Right cardiac atrium (tissue), 5 donors: ENCODE measurements at regions not wholly inside any gene's neighbourhood (a gene's known extent, or its start where the extent isn't known, plus 50 kb on each side); places are given as distances from the start of the nearest gene placed in this dataset.
A peak's percentile ranks its signal among the peaks of the same experiment; 100 is the strongest.
"Not testable (repeated sequence)": the region's sequence is repeated elsewhere in the genome, so short reads cannot be mapped to it uniquely, and the experiment has no call there.

Experiments used
- ATAC-seq, 2 donors: fragments of 200-7000 bp; cut with Tn5 transposase; one replicate each; pipeline versions ENCODE4 v1.8.0 to v1.9.1; 2020; ENCODE audit warnings: moderate library complexity in 2 of 2, mild to moderate bottlenecking in 1 of 2
- DNase-seq, 3 donors: peaks; one replicate each; pipeline ENCODE4 v3.0.0-alpha.2; 2020
- H3K27ac ChIP-seq: one replicate; pipeline ENCODE4 v1.5.1; 2013; ENCODE audit warnings: mild to moderate bottlenecking, low read length, control low read depth, moderate library complexity
- H3K27me3 ChIP-seq: one replicate; pipeline ENCODE4 v1.6.1; 2013; ENCODE audit not compliant: control insufficient read depth, insufficient read depth
- H3K4me1 ChIP-seq: one replicate; pipeline ENCODE4 v1.6.1; 2013; ENCODE audit warnings: low read length; ENCODE audit not compliant: control insufficient read depth, insufficient read depth
- H3K4me3 ChIP-seq: one replicate; pipeline ENCODE4 v1.5.1; 2013; ENCODE audit warnings: low read length, control low read depth
- H3K9me3 ChIP-seq: one replicate; pipeline ENCODE4 v1.6.1; 2013; ENCODE audit warnings: low read length; ENCODE audit not compliant: control insufficient read depth
- WGBS: extraction: QIAGEN DNeasy Blood & Tissue Kit; methylation state at CpG from one replicate; pipeline ENCODE4 v1.1.7; 2013; 5-methylcytosine and 5-hydroxymethylcytosine counted together
- intact Hi-C, 4 donors: fragments of 100-400 bp; cut with DNase I; formaldehyde crosslinking; loops; one replicate each; pipeline versions ENCODE4 v1.11.0 to v1.14.0; 2022 to 2023
- donor health status: healthy with polysubstance abuse.
- donor health status: DM: no; HTN: yes; CAD: no.
- donor health status: DM: no; HTN: no; CAD: no.
- donor health status: DM: no; HTN: yes; CAD: no; lungs with severe emphysema.
- donor health status: DM: yes; HTN: yes; CAD: no.

DNA sequence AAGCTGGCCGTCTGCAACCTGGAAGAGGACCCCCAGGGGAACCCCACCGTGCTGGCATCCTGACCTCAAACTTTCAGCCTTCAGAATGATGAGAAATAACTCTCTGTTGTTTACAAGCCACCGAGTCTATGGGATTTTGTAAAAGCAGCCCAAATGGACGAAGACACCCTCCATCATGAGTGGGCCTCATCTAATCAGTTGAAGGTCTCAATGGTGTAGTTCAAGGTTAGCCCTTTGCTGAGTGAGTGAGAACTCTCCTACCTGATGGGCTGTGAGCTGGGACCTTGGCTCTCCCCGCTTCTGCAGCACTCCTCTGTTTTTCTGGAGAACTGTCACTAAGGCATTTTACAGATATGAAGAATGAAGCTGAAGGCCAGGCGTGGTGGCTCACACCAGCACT lies 325.9 kb upstream of the TNRC6C start:
- DNase-seq (no peak), ATAC-seq (no peak)
- 84% methylated on average over 6 of the region's 6 CpGs for WGBS
- intact Hi-C loops = no loop called here
- Histone ChIP-seq H3K9me3 (no peaks in the 10 kb centered on the region), H3K27me3 (no peaks in the 10 kb centered on the region), H3K27ac (no peak overlapping the region), H3K4me3 (no peak overlapping the region), H3K4me1 (no peaks in the 10 kb centered on the region)

DNA sequence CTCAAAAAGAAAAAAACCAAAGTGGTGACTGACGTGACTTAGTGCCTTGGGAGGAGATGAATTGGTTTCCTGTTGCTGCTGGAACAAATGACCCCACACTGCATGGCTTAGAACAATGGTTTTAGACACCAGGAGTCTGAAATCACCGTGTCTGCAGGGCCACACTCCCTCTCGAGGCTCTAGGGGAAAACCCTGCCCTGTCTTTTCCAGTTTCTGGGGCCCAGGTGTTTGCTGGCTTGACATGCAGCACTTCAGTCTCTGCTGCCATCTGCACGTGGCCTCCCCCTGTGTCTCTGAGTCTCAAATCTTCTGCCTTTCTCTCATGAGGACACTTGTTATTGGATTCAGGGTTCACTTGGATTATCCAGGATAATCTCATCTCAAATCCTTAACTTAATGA lies 323.8 kb upstream of the TNRC6C start:
- H3K27ac ChIP-seq = no peak overlapping the region
- ATAC-seq = peak in 1 of 2 donors; percentile 77
- no peaks in the 10 kb centered on the region for H3K9me3 ChIP-seq
- H3K4me1 ChIP-seq = no peaks in the 10 kb centered on the region
- H3K27me3 ChIP-seq = no peaks in the 10 kb centered on the region
- WGBS = 58% methylated on average over 4 of the region's 4 CpGs
- no peak overlapping the region for H3K4me3 ChIP-seq
- DNase-seq = no peak
- intact Hi-C loops = no loop called here

DNA sequence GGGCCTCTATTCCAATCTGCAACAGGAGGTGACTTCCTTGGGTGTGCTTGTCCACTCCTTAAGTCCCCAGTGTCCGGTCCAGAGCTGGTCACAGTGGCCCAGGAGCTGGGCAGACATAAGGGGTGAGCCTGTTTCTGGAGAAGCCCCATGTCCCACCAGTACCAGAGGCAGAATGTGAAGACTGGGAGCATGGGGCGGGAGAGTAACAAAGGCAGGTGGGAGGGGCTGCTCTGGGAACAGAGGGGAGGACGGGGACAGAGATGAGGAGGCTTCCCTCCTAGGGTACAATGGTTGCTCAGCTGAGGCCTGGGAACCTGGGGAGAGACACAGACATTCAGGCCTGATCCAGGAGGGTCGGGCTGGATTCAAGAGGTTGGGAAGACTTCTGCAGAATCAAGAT lies 323.3 kb upstream of the TNRC6C start:
- no peak overlapping the region for H3K4me3 ChIP-seq
- ATAC-seq (no peak), DNase-seq (no peak)
- H3K9me3 ChIP-seq = no peaks in the 10 kb centered on the region
- 94% methylated on average over 4 of the region's 4 CpGs for WGBS
- intact Hi-C loops = no loop called here
- H3K4me1 ChIP-seq = no peaks in the 10 kb centered on the region
- H3K27ac ChIP-seq = no peak overlapping the region
- no peaks in the 10 kb centered on the region for H3K27me3 ChIP-seq

DNA sequence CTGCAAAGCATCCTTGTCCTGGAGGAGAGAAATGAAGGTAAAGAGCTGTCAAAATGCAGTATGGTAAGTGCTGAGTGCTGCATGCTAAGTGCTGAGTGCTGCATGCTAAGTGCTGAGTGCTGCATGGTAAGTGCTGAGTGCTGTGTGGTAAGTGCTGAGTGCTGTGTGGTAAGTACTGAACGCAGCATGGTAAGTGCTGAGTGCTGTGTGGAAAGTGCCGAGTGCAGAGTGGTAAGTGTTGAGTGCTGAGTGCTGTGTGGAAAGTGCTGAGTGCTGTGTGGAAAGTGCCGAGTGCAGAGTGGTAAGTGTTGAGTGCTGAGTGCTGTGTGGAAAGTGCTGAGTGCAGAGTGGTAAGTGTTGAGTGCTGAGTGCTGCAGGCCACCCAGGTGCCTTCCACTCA lies 322.7 kb upstream of the TNRC6C start:
- WGBS = 70% methylated on average over 3 of the region's 3 CpGs
- H3K4me1 ChIP-seq, H3K9me3 ChIP-seq, H3K27me3 ChIP-seq, intact Hi-C loops, DNase-seq, H3K4me3 ChIP-seq, H3K27ac ChIP-seq, ATAC-seq: not testable (repeated sequence)

DNA sequence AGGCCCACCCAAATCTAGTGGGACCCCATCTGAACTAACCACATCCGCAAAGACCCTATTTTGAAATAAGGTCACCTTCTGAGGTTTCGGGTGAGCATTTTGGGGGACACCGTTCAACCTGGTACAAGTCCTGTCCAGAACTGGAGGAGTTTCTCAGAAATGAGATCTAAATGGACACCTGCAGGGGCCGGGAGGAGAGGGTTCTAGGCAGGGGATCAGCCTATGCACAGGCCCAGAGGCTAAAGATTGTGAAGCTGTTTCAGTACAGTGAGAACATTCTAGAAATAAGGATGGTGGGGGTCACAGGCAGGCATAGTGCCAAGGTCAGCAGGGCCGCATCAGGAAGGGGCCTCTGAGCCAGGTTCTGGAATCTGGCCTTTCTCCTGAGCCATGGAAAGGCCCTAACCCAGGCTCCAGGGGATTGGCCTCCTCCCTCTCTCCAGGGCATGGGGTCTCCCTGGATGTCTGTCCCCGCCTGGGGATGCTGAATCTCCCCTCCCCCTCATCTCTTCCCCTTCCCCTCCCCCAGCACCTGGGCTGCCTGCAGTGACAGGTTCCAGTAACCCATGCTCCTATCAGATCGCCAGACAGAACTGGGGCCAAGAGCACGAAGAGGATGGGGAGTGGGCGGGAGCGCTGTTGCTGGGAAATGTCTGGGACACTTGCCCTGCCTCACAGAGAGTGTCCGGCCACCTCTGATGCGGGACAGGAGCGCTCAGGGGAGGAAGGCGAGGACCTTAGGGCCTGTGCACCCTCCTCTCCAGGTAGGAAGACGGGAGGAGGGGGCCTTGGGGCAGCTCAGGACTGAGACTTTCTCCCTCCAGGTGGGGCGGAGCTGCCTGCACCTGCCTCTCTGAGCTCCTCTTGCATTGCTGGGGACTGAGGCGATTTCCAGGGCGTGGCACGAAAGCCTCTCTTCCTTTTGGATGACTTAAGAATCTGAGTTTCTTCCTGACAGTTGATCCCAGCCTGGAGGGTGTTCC lies 321.4 kb upstream of the TNRC6C start:
- WGBS = 69% methylated on average over 19 of the region's 19 CpGs
- ATAC-seq (no peak), DNase-seq (no peak)
- intact Hi-C loops = no loop called here
- H3K4me1 ChIP-seq = no peaks in the 10 kb centered on the region
- no peak overlapping the region for H3K27ac ChIP-seq
- no peaks in the 10 kb centered on the region for H3K9me3 ChIP-seq
- H3K27me3 ChIP-seq = no peaks in the 10 kb centered on the region
- H3K4me3 ChIP-seq = no peak overlapping the region

DNA sequence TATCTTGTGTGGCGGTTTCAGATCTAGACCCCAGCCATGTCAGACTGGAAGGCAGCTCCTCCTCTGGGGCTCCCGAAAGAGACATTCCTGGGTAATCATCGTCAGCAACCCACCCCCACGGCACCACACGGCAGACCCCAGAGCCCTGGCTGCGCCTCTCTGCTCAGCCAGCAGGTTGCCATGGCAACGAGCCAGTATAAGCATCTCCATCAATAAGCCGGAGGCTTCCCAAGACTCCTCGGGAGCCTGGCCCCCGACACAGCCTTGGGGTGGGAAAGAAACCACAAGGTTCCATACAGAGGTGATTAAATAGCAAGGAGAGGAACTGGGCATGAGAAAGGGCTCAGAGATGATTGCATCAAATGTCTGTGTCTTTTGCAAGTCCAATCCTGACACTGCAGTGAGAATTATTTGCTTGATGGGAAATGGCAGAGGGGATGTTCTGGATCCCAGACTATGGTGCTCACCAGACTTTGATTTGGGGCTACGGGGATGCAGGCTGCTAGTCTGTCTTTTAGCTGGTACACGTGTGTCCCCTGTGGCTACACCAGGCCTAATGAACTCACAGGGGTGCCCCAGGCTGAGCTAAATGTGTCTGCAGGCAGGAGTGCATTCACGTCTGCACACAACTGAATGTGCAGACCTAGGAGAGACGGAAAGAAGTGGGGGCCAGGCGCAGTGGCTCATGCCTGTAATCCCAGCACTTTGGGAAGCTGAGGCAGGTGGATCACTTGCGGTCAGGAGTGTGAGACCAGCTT lies 320.5 kb upstream of the TNRC6C start:
- H3K4me3 ChIP-seq = no peak overlapping the region
- H3K27ac ChIP-seq = no peak overlapping the region
- no peak for DNase-seq
- no peak for ATAC-seq
- intact Hi-C loops = no loop called here
- H3K4me1 ChIP-seq = no peaks in the 10 kb centered on the region
- 55% methylated on average over 16 of the region's 16 CpGs for WGBS
- H3K27me3 ChIP-seq = no peaks in the 10 kb centered on the region
- H3K9me3 ChIP-seq = no peaks in the 10 kb centered on the region

DNA sequence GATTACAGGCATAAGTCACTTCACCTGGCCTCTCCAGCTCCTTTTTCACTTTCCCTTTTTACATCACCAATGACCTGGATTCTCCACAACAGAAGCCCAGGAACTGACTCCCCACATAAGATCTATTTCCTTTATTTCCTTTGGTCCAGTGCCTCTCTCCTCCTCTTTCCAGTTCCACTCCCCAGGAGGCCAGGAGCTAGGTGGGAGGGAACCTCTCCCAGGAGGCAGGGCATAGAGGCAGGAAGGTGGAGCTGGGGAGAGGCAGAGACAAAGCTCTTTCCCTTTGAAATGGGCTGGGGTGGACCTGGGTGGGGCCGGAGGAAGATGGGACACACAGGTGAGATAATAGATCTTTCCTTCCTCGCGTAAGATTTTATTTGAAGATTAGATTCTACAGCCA lies 318.3 kb upstream of the TNRC6C start:
- H3K4me1 ChIP-seq = no peaks in the 10 kb centered on the region
- DNase-seq (no peak), ATAC-seq (no peak)
- H3K9me3 ChIP-seq = no peaks in the 10 kb centered on the region
- no peak overlapping the region for H3K4me3 ChIP-seq
- no peak overlapping the region for H3K27ac ChIP-seq
- H3K27me3 ChIP-seq = no peaks in the 10 kb centered on the region
- intact Hi-C loops = no loop called here
- WGBS = 92% methylated on average over 3 of the region's 3 CpGs

DNA sequence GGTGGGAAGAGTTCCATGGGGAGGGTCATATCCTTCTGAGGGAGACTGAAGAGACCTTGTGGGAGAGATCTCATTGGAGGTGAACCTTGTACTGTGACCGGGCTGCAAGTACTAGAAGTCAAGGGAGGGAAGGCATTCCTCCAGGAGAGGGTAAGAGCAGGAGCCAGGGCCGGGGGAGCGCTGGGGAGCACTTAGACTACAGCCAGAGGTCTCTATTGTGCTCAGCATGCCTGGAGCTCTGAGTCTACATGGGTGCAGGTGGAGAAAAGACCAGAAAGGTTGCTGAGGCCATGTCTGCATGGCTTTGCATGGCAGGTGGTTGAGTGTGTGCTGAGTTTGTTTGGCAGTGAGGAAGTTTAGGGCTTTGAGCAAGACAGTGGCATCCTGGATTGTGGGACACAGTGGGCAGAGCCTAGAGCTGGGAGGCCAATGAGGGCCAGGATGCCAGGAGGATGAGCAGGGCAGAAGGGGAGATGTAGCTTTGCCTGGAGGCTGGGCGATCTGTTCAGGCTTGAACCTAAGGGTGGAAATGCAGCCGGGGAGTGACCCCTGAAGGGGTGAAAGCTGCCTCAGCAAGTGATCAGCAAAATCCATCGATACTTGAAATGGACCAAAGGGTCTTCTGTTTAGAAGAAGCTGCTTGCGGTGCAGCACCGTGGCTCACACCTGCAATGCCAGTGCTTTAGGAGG lies 317.4 kb upstream of the TNRC6C start:
- H3K27ac ChIP-seq = no peak overlapping the region
- H3K9me3 ChIP-seq = no peaks in the 10 kb centered on the region
- intact Hi-C loops = no loop called here
- H3K4me3 ChIP-seq = no peak overlapping the region
- no peaks in the 10 kb centered on the region for H3K27me3 ChIP-seq
- WGBS = 88% methylated on average over 8 of the region's 8 CpGs
- H3K4me1 ChIP-seq = no peaks in the 10 kb centered on the region
- no peak for ATAC-seq
- DNase-seq = no peak

DNA sequence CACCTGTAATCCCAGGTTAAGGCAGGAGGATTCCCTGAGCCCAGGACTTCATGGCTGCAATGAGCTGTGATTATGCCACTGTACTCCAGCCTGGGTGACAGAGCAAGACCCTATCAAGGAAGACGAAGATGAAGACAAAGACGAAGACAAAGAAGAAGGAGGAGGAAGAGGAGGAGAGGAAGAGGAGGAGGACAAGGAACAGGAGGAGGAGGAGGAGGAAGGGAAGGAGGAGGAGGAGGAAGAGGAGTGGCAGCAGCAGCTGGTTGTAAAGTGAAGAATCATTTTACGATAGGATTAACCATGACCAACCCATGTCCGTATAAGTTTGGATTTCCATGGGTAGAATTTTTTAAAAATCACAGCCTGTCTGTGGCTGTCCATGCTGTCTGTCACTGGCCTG lies 316.8 kb upstream of the TNRC6C start:
- H3K4me3 ChIP-seq = no peak overlapping the region
- H3K27ac ChIP-seq = no peak overlapping the region
- ATAC-seq = no peak
- 74% methylated on average over 4 of the region's 4 CpGs for WGBS
- DNase-seq = no peak
- no peaks in the 10 kb centered on the region for H3K9me3 ChIP-seq
- no peaks in the 10 kb centered on the region for H3K27me3 ChIP-seq
- no peaks in the 10 kb centered on the region for H3K4me1 ChIP-seq
- intact Hi-C loops = no loop called here

DNA sequence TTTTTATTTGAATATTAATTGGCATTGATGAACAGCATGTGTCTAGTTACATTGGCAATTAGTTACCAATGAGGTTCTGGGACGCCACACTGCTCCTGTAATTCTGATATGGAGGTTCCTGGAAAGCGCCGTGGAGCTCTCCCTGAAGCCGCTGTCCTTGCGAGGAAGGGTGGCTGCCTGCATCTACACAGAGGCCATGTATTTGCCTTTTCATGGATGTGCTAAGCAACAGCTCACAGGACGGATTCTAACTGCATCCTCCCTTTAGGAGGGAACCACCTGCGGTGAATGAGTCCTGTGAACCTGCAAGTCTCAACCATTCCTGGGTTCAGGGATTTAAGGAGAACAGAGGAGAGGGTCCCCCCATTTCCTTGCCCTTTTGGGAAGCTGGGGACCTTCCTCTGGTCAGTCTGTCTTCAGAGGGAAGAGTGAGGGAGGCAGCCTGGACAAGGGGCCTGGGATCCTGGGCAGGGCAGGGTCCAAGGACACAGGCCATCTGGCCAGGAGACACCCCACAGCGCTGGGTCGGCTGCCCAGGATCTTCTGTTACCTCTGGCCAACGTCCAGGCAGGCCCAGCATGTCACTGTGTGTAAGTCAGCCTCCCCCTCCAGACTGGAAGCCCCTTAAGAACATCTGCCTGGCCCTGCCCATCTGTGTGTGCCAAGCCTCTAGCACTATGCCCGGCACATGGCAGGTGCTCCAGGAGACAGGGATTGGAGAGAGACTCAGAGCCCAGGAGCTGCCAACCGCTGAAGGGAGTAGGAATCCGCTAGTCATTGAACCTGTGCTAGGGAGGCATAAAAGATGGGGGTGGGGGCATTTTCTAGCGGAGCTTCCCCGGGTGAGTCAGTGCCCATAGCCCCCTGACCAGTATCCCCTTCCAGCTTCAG lies 314.1 kb upstream of the TNRC6C start:
- ATAC-seq (peak in 1 of 2 donors; percentile 23), DNase-seq (no peak)
- intact Hi-C loops = no loop called here
- Histone ChIP-seq H3K4me3 (no peak overlapping the region), H3K9me3 (no peaks in the 10 kb centered on the region), H3K27me3 (no peaks in the 10 kb centered on the region), H3K27ac (no peak overlapping the region), H3K4me1 (no peaks in the 10 kb centered on the region)
- 82% methylated on average over 15 of the region's 15 CpGs for WGBS
